Peyer's patch (tissue), 4 donors: ENCODE measurements at regions not wholly inside any gene's neighbourhood (a gene's known extent, or its start where the extent isn't known, plus 50 kb on each side); places are given as distances from the start of the nearest gene placed in this dataset.

Experiments
- CTCF ChIP-seq, 6 experiments: fragments of 450-650 bp in 4 of 6; fragments of 200-600 bp in 2 of 6; sonication (generic) in 1 of 6; IDR thresholded peaks; one replicate each; pipeline ENCODE4 v1.5.1; 2017 to 2019; ENCODE audit warnings: antibody characterized with exemption in 6 of 6, mild to moderate bottlenecking in 3 of 6, moderate library complexity in 1 of 6
- POLR2A ChIP-seq, 2 donors: fragments of 450-650 bp; IDR thresholded peaks; one replicate each; pipeline ENCODE4 v1.5.1; 2017; ENCODE audit warnings: antibody characterized with exemption in 2 of 2, mild to moderate bottlenecking in 2 of 2, moderate library complexity in 2 of 2

- TF ChIP-seq CTCF (IDR thresholded peaks at IDR 0.05): no peak
- TF ChIP-seq POLR2A (IDR thresholded peaks at IDR 0.05): no peak
These were observed 519.9 kb downstream of the MAFB start for GRCh38 chr20:40168981-40169620.
